Neural crest cell (in vitro differentiated cells): ENCODE measurements at regions not wholly inside any gene's neighbourhood (a gene's known extent, or its start where the extent isn't known, plus 50 kb on each side); places are given as distances from the start of the nearest gene placed in this dataset.

ENCODE experiments used
- DNase-seq: peaks from one replicate; pipeline ENCODE4 v3.0.0; 2021; ENCODE audit warnings: low read depth, mixed read lengths, low spot score
- H3K27ac Mint-ChIP-seq: one replicate; pipeline ENCODE4 v1.8.0; 2021; ENCODE audit warnings: mild to moderate bottlenecking, mixed read lengths; ENCODE audit not compliant: unreplicated experiment
- H3K27me3 Mint-ChIP-seq: 2 replicates; pipeline ENCODE4 v1.8.0; 2021; ENCODE audit warnings: low read depth, mild to moderate bottlenecking, mixed read lengths
- H3K36me3 Mint-ChIP-seq: 2 replicates; pipeline ENCODE4 v1.8.0; 2021; ENCODE audit warnings: low read depth, mild to moderate bottlenecking, mixed read lengths
- H3K4me1 Mint-ChIP-seq: 2 replicates; pipeline ENCODE4 v1.8.0; 2021; ENCODE audit warnings: mixed read lengths
- H3K4me3 Mint-ChIP-seq: one replicate; pipeline ENCODE4 v1.8.0; 2021; ENCODE audit warnings: mild to moderate bottlenecking, mixed read lengths
- H3K9me3 Mint-ChIP-seq: 2 replicates; pipeline ENCODE4 v1.8.0; 2021; ENCODE audit warnings: mixed read lengths
- CTCF ChIP-seq: fragments of 200-600 bp; sonication (generic); conservative IDR thresholded peaks from 2 replicates; pipeline ENCODE4 v1.5.0; 2021; ENCODE audit warnings: antibody characterized with exemption, mild to moderate bottlenecking

- H3K9me3 Mint-ChIP-seq, result peaks cover 4% of the 10 kb centered on the region
- no peaks in the 10 kb centered on the region for H3K36me3 Mint-ChIP-seq
- no peak for TF ChIP-seq CTCF
- H3K4me1 Mint-ChIP-seq, result no peaks in the 10 kb centered on the region
- DNase-seq, result no peak
- no peaks in the 10 kb centered on the region for H3K27me3 Mint-ChIP-seq
- H3K4me3 Mint-ChIP-seq, result no peak overlapping the region
- H3K27ac Mint-ChIP-seq, result no peak overlapping the region
These were observed 178.7 kb upstream of the ANKRD28 start for GRCh38 chr3:15976524-15976923.

GRCh38 chr3:15977090-15977489 lies 179.3 kb upstream of the ANKRD28 start:
- no peak for DNase-seq
- Mint-ChIP-seq H3K36me3 (no peaks in the 10 kb centered on the region), H3K4me3 (no peak overlapping the region), H3K4me1 (no peaks in the 10 kb centered on the region), H3K27me3 (no peaks in the 10 kb centered on the region), H3K27ac (no peak overlapping the region), H3K9me3 (peaks cover 3% of the 10 kb centered on the region)
- TF ChIP-seq CTCF, result no peak

GRCh38 chr3:15977598-15978232 lies 179.9 kb upstream of the ANKRD28 start:
- no peak for TF ChIP-seq CTCF
- Mint-ChIP-seq H3K9me3 (no peaks in the 10 kb centered on the region), H3K27me3 (no peaks in the 10 kb centered on the region), H3K27ac (no peak overlapping the region), H3K36me3 (no peaks in the 10 kb centered on the region), H3K4me1 (peaks cover 3% of the 10 kb centered on the region), H3K4me3 (no peak overlapping the region)
- DNase-seq, result no peak

DNA sequence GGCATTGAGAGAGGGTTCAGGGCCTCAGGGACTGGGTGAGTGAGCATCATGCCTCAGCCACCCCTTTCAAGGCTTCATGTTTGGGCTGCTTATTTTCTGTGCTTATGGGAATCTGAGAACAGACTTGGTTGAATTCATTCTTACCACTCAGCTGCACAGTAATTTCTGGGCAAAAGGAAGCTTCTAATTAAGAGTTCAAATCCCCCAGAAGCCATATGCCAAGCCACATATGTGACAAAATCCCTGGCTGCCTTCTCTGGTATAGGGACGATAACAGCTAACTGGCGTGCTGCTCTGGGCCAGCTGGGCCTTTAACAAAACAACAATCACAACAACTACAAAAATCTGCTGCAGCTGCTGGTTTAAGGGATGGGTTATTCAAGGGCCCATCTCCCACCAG lies 181.0 kb upstream of the ANKRD28 start:
- Mint-ChIP-seq H3K27ac (no peak overlapping the region), H3K36me3 (no peaks in the 10 kb centered on the region), H3K4me1 (peaks cover 13% of the 10 kb centered on the region), H3K9me3 (no peaks in the 10 kb centered on the region), H3K27me3 (no peaks in the 10 kb centered on the region), H3K4me3 (no peak overlapping the region)
- no peak for DNase-seq
- TF ChIP-seq CTCF, result no peak

GRCh38 chr3:15979495-15979894 lies 181.7 kb upstream of the ANKRD28 start:
- no peak for TF ChIP-seq CTCF
- Mint-ChIP-seq H3K4me3 (no peak overlapping the region), H3K36me3 (no peaks in the 10 kb centered on the region), H3K9me3 (no peaks in the 10 kb centered on the region), H3K27me3 (no peaks in the 10 kb centered on the region), H3K27ac (no peak overlapping the region), H3K4me1 (peaks cover 15% of the 10 kb centered on the region)
- no peak for DNase-seq

- TF ChIP-seq CTCF, result no peak
- no peaks in the 10 kb centered on the region for H3K27me3 Mint-ChIP-seq
- no peaks in the 10 kb centered on the region for H3K9me3 Mint-ChIP-seq
- H3K4me1 Mint-ChIP-seq, result peaks cover 15% of the 10 kb centered on the region
- H3K27ac Mint-ChIP-seq, result no peak overlapping the region
- no peak overlapping the region for H3K4me3 Mint-ChIP-seq
- no peak for DNase-seq
- no peaks in the 10 kb centered on the region for H3K36me3 Mint-ChIP-seq
These were observed 182.1 kb upstream of the ANKRD28 start for GRCh38 chr3:15979900-15980299.
